Smooth muscle cell (in vitro differentiated cells): ENCODE measurements at regions not wholly inside any gene's neighbourhood (a gene's known extent, or its start where the extent isn't known, plus 50 kb on each side); places are given as distances from the start of the nearest gene placed in this dataset.

Experiments used
- DNase-seq: peaks from one replicate; lab custom pipeline; 2025; ENCODE audit not compliant: unreplicated experiment; lab: John Stamatoyannopoulos, UW
- H2AFZ ChIP-seq: fragments of 200-600 bp; sonication (generic); 2 replicates; pipeline ENCODE4 v1.6.0; 2016; ENCODE audit warnings: antibody characterized with exemption, low read depth, mild to moderate bottlenecking
- H3F3A ChIP-seq: fragments of 200-600 bp; sonication (generic); 2 replicates; pipeline ENCODE4 v1.6.0; 2017; ENCODE audit warnings: antibody characterized with exemption, low read depth
- H3K27ac ChIP-seq: fragments of 200-600 bp; sonication (generic); 2 replicates; pipeline ENCODE4 v1.5.1; 2016; ENCODE audit warnings: low read depth, mild to moderate bottlenecking
- H3K27me3 ChIP-seq: fragments of 200-600 bp; sonication (generic); 2 replicates; pipeline ENCODE4 v1.6.1; 2016; ENCODE audit warnings: low read depth, mild to moderate bottlenecking
- H3K36me3 ChIP-seq: fragments of 200-600 bp; sonication (generic); 2 replicates; pipeline ENCODE4 v1.5.1; 2016; ENCODE audit warnings: low read depth
- H3K4me1 ChIP-seq: fragments of 200-600 bp; sonication (generic); 2 replicates; pipeline ENCODE4 v1.5.1; 2016; ENCODE audit warnings: low read depth
- H3K4me2 ChIP-seq: fragments of 200-600 bp; sonication (generic); 2 replicates; pipeline ENCODE4 v1.6.0; 2016; ENCODE audit warnings: mild to moderate bottlenecking
- H3K4me3 ChIP-seq: fragments of 200-600 bp; sonication (generic); 2 replicates; pipeline ENCODE4 v1.5.1; 2016; ENCODE audit warnings: mild to moderate bottlenecking
- H3K79me2 ChIP-seq: fragments of 200-600 bp; sonication (generic); 2 replicates; pipeline ENCODE4 v1.6.0; 2016; ENCODE audit warnings: low read depth, mild to moderate bottlenecking
- H3K9ac ChIP-seq: fragments of 200-600 bp; sonication (generic); 2 replicates; pipeline ENCODE4 v1.6.0; 2016; ENCODE audit warnings: low read depth
- H3K9me3 ChIP-seq: fragments of 200-600 bp; sonication (generic); replicated peaks from 2 replicates; pipeline ENCODE4 v1.5.1; 2016; ENCODE audit warnings: low read depth
- H4K20me1 ChIP-seq: fragments of 200-600 bp; sonication (generic); 2 replicates; pipeline ENCODE4 v1.6.0; 2016; ENCODE audit warnings: low read depth
- CTCF ChIP-seq: fragments of 200-600 bp; sonication (generic); IDR thresholded peaks from 2 replicates; pipeline ENCODE4 v1.5.1; 2017; ENCODE audit warnings: borderline replicate concordance, mild to moderate bottlenecking, antibody characterized with exemption; ENCODE audit not compliant: insufficient read depth, poor library complexity, severe bottlenecking
- WGBS: methylation state at CpG from one replicate; pipeline ENCODE4 v1.1.7; 2016; ENCODE audit warnings: low lambda C conversion rate; 5-methylcytosine and 5-hydroxymethylcytosine counted together

- H3F3A ChIP-seq = no peaks in the 10 kb centered on the region
- H3K27ac ChIP-seq = no peak overlapping the region
- no peaks in the 10 kb centered on the region for H3K9me3 ChIP-seq
- no peaks in the 10 kb centered on the region for H3K79me2 ChIP-seq
- H3K9ac ChIP-seq = no peak overlapping the region
- H4K20me1 ChIP-seq = no peaks in the 10 kb centered on the region
- TF ChIP-seq CTCF = no peak
- no peak overlapping the region for H2AFZ ChIP-seq
- H3K27me3 ChIP-seq = peaks cover 16% of the 10 kb centered on the region
- H3K4me1 ChIP-seq = peaks cover 15% of the 10 kb centered on the region
- no peak overlapping the region for H3K4me2 ChIP-seq
- no peak overlapping the region for H3K4me3 ChIP-seq
- DNase-seq = no peak
- H3K36me3 ChIP-seq = no peaks in the 10 kb centered on the region
- WGBS = 73% methylated on average over 15 of the region's 15 CpGs
Measured at GRCh38 chr4:185955826-185956543, 113.0 kb upstream of the TLR3 start.

- Histone ChIP-seq H4K20me1 (no peaks in the 10 kb centered on the region), H3K4me3 (no peak overlapping the region), H3K4me2 (no peak overlapping the region), H2AFZ (no peak overlapping the region), H3K27ac (no peak overlapping the region), H3K27me3 (peaks cover 16% of the 10 kb centered on the region), H3F3A (no peaks in the 10 kb centered on the region), H3K4me1 (peaks cover 15% of the 10 kb centered on the region), H3K36me3 (no peaks in the 10 kb centered on the region), H3K9me3 (no peaks in the 10 kb centered on the region), H3K79me2 (no peaks in the 10 kb centered on the region), H3K9ac (no peak overlapping the region)
- WGBS = 89% methylated on average over 4 of the region's 4 CpGs
- no peak for TF ChIP-seq CTCF
- no peak for DNase-seq
Measured at GRCh38 chr4:185956544-185956940, 112.4 kb upstream of the TLR3 start.

- no peaks in the 10 kb centered on the region for H3F3A ChIP-seq
- DNase-seq = no peak
- peaks cover 16% of the 10 kb centered on the region for H3K27me3 ChIP-seq
- no peak overlapping the region for H2AFZ ChIP-seq
- no peaks in the 10 kb centered on the region for H4K20me1 ChIP-seq
- no peak overlapping the region for H3K4me3 ChIP-seq
- peaks cover 15% of the 10 kb centered on the region for H3K4me1 ChIP-seq
- H3K9me3 ChIP-seq = no peaks in the 10 kb centered on the region
- 93% methylated on average over 3 of the region's 3 CpGs for WGBS
- no peak overlapping the region for H3K9ac ChIP-seq
- H3K79me2 ChIP-seq = no peaks in the 10 kb centered on the region
- H3K4me2 ChIP-seq = no peak overlapping the region
- H3K36me3 ChIP-seq = no peaks in the 10 kb centered on the region
- no peak overlapping the region for H3K27ac ChIP-seq
- no peak for TF ChIP-seq CTCF
Measured at GRCh38 chr4:185958094-185958747, 110.7 kb upstream of the TLR3 start.
